Suprapubic skin (tissue), 4 donors: ENCODE measurements at regions not wholly inside any gene's neighbourhood (a gene's known extent, or its start where the extent isn't known, plus 50 kb on each side); places are given as distances from the start of the nearest gene placed in this dataset.

Source experiments
- DNase-seq, 2 donors: peaks; one replicate each; pipeline ENCODE4 v3.0.0-alpha.2; 2019; ENCODE audit warnings: low spot score in 2 of 2
- H3K27ac ChIP-seq: fragments of 200-600 bp; sonication (generic); one replicate; pipeline ENCODE4 v1.5.1; 2019
- H3K27me3 ChIP-seq: fragments of 200-600 bp; sonication (generic); one replicate; pipeline ENCODE4 v1.5.1; 2019
- H3K36me3 ChIP-seq: fragments of 200-600 bp; sonication (generic); one replicate; pipeline ENCODE4 v1.5.1; 2019
- H3K4me1 ChIP-seq: fragments of 200-600 bp; sonication (generic); one replicate; pipeline ENCODE4 v1.5.1; 2019
- H3K4me3 ChIP-seq: fragments of 200-600 bp; sonication (generic); one replicate; pipeline ENCODE4 v1.5.1; 2019; ENCODE audit warnings: mild to moderate bottlenecking
- H3K9me3 ChIP-seq: fragments of 200-600 bp; sonication (generic); one replicate; pipeline ENCODE4 v1.5.1; 2019
- EP300 ChIP-seq: sonication (generic); formaldehyde crosslinking; IDR thresholded peaks from one replicate; pipeline ENCODE4 v1.6.1; 2017; ENCODE audit warnings: antibody characterized with exemption
- POLR2A ChIP-seq, 2 donors: fragments of 450-650 bp; IDR thresholded peaks; one replicate each; pipeline ENCODE4 v1.6.1; 2017; ENCODE audit warnings: antibody characterized with exemption in 2 of 2, mild to moderate bottlenecking in 2 of 2, moderate library complexity in 2 of 2
- POLR2AphosphoS5 ChIP-seq, 3 donors: sonication (generic); formaldehyde crosslinking; IDR thresholded peaks; one replicate each; pipeline ENCODE4 v1.6.1; 2017; ENCODE audit warnings: antibody characterized with exemption in 3 of 3
- WGBS: methylation state at CpG from one replicate; pipeline ENCODE4 v1.1.5; 2018; 5-methylcytosine and 5-hydroxymethylcytosine counted together
- TF ChIP-seq, protein P1 (sequence below), 2 donors: fragments of 200-600 bp in 1 of 2; fragments of 450-650 bp in 1 of 2; sonication (generic) in 1 of 2; IDR thresholded peaks; one replicate each; pipeline ENCODE4 v1.5.1; 2016 to 2019; ENCODE audit warnings: antibody characterized with exemption in 2 of 2, mild to moderate bottlenecking in 1 of 2, moderate library complexity in 1 of 2

DNA sequence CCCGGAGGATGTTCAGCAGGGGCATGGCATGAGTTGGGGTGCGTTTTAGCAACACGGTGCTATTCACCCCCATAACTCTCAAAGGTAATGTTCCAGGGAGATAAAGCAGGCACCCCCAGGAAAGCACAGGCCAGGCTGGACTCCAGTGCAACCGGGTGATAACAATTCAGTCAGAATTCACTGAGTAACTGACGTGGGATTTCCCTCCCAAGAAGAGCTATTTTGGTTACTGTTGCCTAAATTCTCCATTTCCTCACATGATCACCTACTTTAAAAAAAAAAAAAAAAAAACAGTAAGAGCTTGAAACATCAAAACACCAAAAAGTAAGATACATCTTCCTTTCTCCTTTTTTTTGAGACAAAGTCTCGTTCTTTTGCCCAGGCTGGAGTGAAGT is 137.6 kb upstream of the WWC1 start:
- Histone ChIP-seq H3K27me3 (no peaks in the 10 kb centered on the region), H3K9me3 (no peaks in the 10 kb centered on the region), H3K4me1 (no peaks in the 10 kb centered on the region), H3K27ac (no peak overlapping the region), H3K4me3 (no peak overlapping the region), H3K36me3 (no peaks in the 10 kb centered on the region)
- TF ChIP-seq, protein P1, sequence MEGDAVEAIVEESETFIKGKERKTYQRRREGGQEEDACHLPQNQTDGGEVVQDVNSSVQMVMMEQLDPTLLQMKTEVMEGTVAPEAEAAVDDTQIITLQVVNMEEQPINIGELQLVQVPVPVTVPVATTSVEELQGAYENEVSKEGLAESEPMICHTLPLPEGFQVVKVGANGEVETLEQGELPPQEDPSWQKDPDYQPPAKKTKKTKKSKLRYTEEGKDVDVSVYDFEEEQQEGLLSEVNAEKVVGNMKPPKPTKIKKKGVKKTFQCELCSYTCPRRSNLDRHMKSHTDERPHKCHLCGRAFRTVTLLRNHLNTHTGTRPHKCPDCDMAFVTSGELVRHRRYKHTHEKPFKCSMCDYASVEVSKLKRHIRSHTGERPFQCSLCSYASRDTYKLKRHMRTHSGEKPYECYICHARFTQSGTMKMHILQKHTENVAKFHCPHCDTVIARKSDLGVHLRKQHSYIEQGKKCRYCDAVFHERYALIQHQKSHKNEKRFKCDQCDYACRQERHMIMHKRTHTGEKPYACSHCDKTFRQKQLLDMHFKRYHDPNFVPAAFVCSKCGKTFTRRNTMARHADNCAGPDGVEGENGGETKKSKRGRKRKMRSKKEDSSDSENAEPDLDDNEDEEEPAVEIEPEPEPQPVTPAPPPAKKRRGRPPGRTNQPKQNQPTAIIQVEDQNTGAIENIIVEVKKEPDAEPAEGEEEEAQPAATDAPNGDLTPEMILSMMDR (IDR thresholded peaks at IDR 0.05), result no peak
- DNase-seq, result no peak
- WGBS, result 80% methylated on average over 5 of the region's 6 CpGs

DNA sequence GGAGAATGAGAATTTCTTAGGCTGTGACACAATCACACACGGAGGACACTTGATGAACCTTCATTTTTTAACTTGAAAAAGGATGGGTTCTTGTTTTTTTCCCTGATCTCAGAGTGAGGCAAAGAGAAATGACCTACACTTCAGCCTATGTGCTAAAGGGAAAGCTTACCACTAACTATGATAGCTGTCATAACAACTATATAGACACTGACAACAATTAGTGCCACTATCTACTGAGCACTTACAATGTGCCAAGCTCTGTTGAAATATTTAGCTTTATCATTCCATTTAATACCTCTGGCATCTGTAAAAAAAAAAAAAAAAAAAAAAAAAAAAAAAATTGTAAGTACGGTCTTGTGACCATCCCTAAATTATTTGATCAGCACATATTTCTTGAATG is 135.9 kb upstream of the WWC1 start:
- no peak overlapping the region for H3K4me3 ChIP-seq
- DNase-seq, result no peak
- no peak for TF ChIP-seq POLR2AphosphoS5 (IDR thresholded peaks at IDR 0.05)
- TF ChIP-seq, protein P1 (IDR thresholded peaks at IDR 0.05), result no peak
- no peak for TF ChIP-seq EP300
- TF ChIP-seq POLR2A (IDR thresholded peaks at IDR 0.05), result no peak
- no peaks in the 10 kb centered on the region for H3K36me3 ChIP-seq
- no peaks in the 10 kb centered on the region for H3K4me1 ChIP-seq
- no peaks in the 10 kb centered on the region for H3K9me3 ChIP-seq
- WGBS, result 80% methylated on average over 2 of the region's 2 CpGs
- no peak overlapping the region for H3K27ac ChIP-seq
- no peaks in the 10 kb centered on the region for H3K27me3 ChIP-seq

DNA sequence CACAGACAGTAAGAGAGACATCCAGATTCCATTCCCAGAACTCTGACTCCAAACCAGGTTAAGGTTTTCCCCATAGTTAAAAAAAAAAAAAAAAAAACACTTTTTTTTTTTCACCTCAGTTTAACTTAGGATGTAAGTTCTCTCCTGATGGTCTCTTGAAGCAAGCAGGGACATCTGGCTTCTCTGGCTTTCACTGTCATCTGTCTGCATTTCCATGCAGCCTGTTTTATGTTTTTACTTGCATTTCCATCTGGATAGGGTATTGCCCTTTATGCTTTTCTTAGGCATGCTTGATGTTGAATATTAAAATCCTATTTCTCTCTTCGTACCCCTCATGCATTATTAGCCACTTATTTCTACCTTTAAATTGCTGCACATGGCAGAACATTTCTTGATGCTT is 135.3 kb upstream of the WWC1 start:
- 85% methylated on average over 1 of the region's 1 CpG for WGBS
- no peaks in the 10 kb centered on the region for H3K27me3 ChIP-seq
- no peaks in the 10 kb centered on the region for H3K9me3 ChIP-seq
- H3K4me1 ChIP-seq, result no peaks in the 10 kb centered on the region
- no peak for TF ChIP-seq POLR2AphosphoS5 (IDR thresholded peaks at IDR 0.05)
- TF ChIP-seq, protein P1 (IDR thresholded peaks at IDR 0.05), result no peak
- TF ChIP-seq POLR2A (IDR thresholded peaks at IDR 0.05), result no peak
- no peak for TF ChIP-seq EP300
- no peaks in the 10 kb centered on the region for H3K36me3 ChIP-seq
- H3K4me3 ChIP-seq, result no peak overlapping the region
- no peak overlapping the region for H3K27ac ChIP-seq
- no peak for DNase-seq

DNA sequence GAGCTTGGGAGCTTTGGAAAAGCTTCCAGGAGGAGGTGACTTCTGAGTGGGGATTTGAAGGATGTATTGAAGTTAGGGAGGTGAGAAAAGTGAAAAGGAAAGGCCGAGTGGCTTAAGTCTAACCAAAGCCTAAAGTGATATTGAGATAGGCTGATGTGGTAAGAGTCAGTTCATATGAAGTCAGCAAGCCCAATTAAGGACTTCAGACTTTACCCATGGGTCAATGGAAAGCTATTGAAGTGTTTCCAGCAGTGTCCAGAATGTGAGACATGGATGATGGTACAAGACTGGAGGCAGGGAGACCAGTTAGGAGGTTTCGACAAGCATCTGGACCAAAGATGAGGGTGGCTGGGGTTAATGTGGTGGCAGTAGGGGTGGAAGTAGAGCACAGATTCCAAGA is 134.3 kb upstream of the WWC1 start:
- Histone ChIP-seq H3K9me3 (no peaks in the 10 kb centered on the region), H3K4me1 (no peaks in the 10 kb centered on the region), H3K27me3 (no peaks in the 10 kb centered on the region), H3K36me3 (no peaks in the 10 kb centered on the region), H3K27ac (no peak overlapping the region), H3K4me3 (no peak overlapping the region)
- DNase-seq, result no peak
- TF ChIP-seq POLR2A (IDR thresholded peaks at IDR 0.05), result no peak
- TF ChIP-seq, protein P1 (IDR thresholded peaks at IDR 0.05), result no peak
- no peak for TF ChIP-seq EP300
- TF ChIP-seq POLR2AphosphoS5 (IDR thresholded peaks at IDR 0.05), result no peak
- 94% methylated on average over 2 of the region's 2 CpGs for WGBS

DNA sequence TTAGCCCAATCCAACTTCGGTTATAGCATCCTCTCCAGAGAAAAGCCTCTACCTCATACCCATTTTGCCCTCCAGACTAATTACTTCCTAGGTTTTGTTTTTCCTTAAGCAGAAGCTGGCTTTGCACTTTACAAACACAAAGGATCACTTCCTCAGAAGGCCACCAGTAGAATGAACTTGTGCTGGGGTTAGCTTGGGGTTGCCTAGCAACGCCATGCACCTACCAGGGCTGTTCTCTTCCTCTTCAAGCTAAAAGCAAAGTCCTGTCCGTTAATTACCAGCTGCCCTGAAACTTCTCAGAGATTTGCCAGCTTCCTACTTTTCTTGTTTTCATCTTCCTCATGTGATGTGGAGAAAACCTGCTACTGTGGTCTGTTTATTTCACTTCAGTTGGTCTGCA is 132.0 kb upstream of the WWC1 start:
- 58% methylated on average over 3 of the region's 3 CpGs for WGBS
- H3K36me3 ChIP-seq, result no peaks in the 10 kb centered on the region
- H3K4me1 ChIP-seq, result no peaks in the 10 kb centered on the region
- H3K27me3 ChIP-seq, result no peaks in the 10 kb centered on the region
- TF ChIP-seq POLR2AphosphoS5 (IDR thresholded peaks at IDR 0.05) (no peak), POLR2A (IDR thresholded peaks at IDR 0.05) (no peak)
- TF ChIP-seq, protein P1 (IDR thresholded peaks at IDR 0.05), result no peak
- no peak overlapping the region for H3K4me3 ChIP-seq
- H3K9me3 ChIP-seq, result no peaks in the 10 kb centered on the region
- no peak overlapping the region for H3K27ac ChIP-seq
- DNase-seq, result no peak
